IPS-NIHi7 (cell line): ENCODE measurements at regions not wholly inside any gene's neighbourhood (a gene's known extent, or its start where the extent isn't known, plus 50 kb on each side); places are given as distances from the start of the nearest gene placed in this dataset.
"Not testable (repeated sequence)": the region's sequence is repeated elsewhere in the genome, so short reads cannot be mapped to it uniquely, and the experiment has no call there.

Experiments used
- DNase-seq: peaks from one replicate; pipeline ENCODE4 v3.0.0; 2012; ENCODE audit warnings: mixed read lengths; ENCODE audit errors: extremely low spot score

GRCh38 chr15:62365795-62366442 is 200.8 kb upstream of the C2CD4B start:
- DNase-seq = no peak

GRCh38 chr15:62369454-62369853 is 204.4 kb upstream of the C2CD4B start:
- DNase-seq = no peak

GRCh38 chr15:62371683-62372082 is 206.6 kb upstream of the C2CD4B start:
- not testable (repeated sequence) for DNase-seq

- no peak for DNase-seq
These were observed 212.8 kb upstream of the C2CD4B start for GRCh38 chr15:62377736-62378480.

- no peak for DNase-seq
These were observed 213.8 kb upstream of the C2CD4B start for GRCh38 chr15:62378772-62379498.

GRCh38 chr15:62380011-62380410 is 214.9 kb upstream of the C2CD4B start:
- no peak for DNase-seq

- no peak for DNase-seq
These were observed 217.0 kb upstream of the C2CD4B start for GRCh38 chr15:62382046-62382445.

- peak; percentile 88 for DNase-seq
These were observed 225.1 kb upstream of the C2CD4B start, which contains the start of gene TLN2 for GRCh38 chr15:62389885-62390790. TLN2 (plus strand) TSS chr15:62390550.

- peak; percentile 40 for DNase-seq
These were observed 225.9 kb upstream of the C2CD4B start for GRCh38 chr15:62390791-62391640.

- peak; percentile 51 for DNase-seq
These were observed 226.7 kb upstream of the C2CD4B start for GRCh38 chr15:62391641-62392262.

GRCh38 chr15:62392376-62392775 is 227.3 kb upstream of the C2CD4B start:
- peak; percentile 31 for DNase-seq

GRCh38 chr15:62393196-62393595 is 228.1 kb upstream of the C2CD4B start:
- no peak for DNase-seq

GRCh38 chr15:62394079-62394478 is 229.0 kb upstream of the C2CD4B start:
- no peak for DNase-seq

- no peak for DNase-seq
These were observed 235.7 kb upstream of the C2CD4B start for GRCh38 chr15:62400778-62401177.

- no peak for DNase-seq
These were observed 237.6 kb upstream of the C2CD4B start for GRCh38 chr15:62402687-62403086.

- DNase-seq = no peak
These were observed 238.2 kb upstream of the C2CD4B start for GRCh38 chr15:62403164-62403809.

GRCh38 chr15:62404194-62404985 is 239.3 kb upstream of the C2CD4B start:
- DNase-seq = no peak

- no peak for DNase-seq
These were observed 241.3 kb upstream of the C2CD4B start for GRCh38 chr15:62406305-62406891.
